ENCODE measurements at regions not wholly inside any gene's neighbourhood (a gene's known extent, or its start where the extent isn't known, plus 50 kb on each side); places are given as distances from the start of the nearest gene placed in this dataset.

GRCh38 chr3:6726811-6727210, 134.1 kb upstream of the GRM7 start:
- BruUV-seq (replicated peaks) = no TSS peak
- TF ChIP-seq CTCF (conservative IDR thresholded peaks at IDR 0.05; ENCODE audit: low read length) = no peak
- TF ChIP-seq EZH2phosphoT487 (IDR thresholded peaks at IDR 0.05; ENCODE audit: borderline replicate concordance, low read depth, low read length) = no peak
- POLR2A ChIA-PET = no interaction called here
- H4K20me1 ChIP-seq (ENCODE audit: insufficient read depth, low read length) = no peaks in the 10 kb centered on the region
- no peaks in the 10 kb centered on the region for H3K79me2 ChIP-seq (ENCODE audit: insufficient read depth, low read depth, low read length)
- H3K27ac ChIP-seq (ENCODE audit: low read depth, low read length, poor library complexity, severe bottlenecking) = no peak overlapping the region
- no peak overlapping the region for H2AFZ ChIP-seq (ENCODE audit: low read length)
- no peaks in the 10 kb centered on the region for H3K36me3 ChIP-seq (ENCODE audit: insufficient read depth, low read length)
- intact Hi-C loops (cut with micrococcal nuclease; ENCODE audit: unreplicated experiment) = no loop called here
- H3K4me2 ChIP-seq (ENCODE audit: low read length) = no peak overlapping the region
- no peak overlapping the region for H3K4me3 ChIP-seq (ENCODE audit: low read depth, low read length, poor library complexity, severe bottlenecking)
- no peaks in the 10 kb centered on the region for H3K9me2 ChIP-seq (ENCODE audit: insufficient read depth, low read length)
- H3K4me1 ChIP-seq (ENCODE audit: insufficient read depth, low read length, poor library complexity, severe bottlenecking) = no peaks in the 10 kb centered on the region
- peaks cover 9% of the 10 kb centered on the region; the same call in 1 of the 2 replicates for H3K9me3 ChIP-seq (ENCODE audit: low read length)
- CTCF ChIA-PET (ENCODE audit: unreplicated experiment) = no interaction called here
- DNase-seq (ENCODE audit: low spot score) = no peak

GRCh38 chr3:6732807-6733206, 128.1 kb upstream of the GRM7 start:
- H4K20me1 ChIP-seq (ENCODE audit: insufficient read depth, low read length) = no peaks in the 10 kb centered on the region
- DNase-seq (ENCODE audit: low spot score) = no peak
- BruUV-seq (replicated peaks) = no TSS peak
- intact Hi-C loops (cut with micrococcal nuclease; ENCODE audit: unreplicated experiment) = no loop called here
- TF ChIP-seq EZH2phosphoT487 (IDR thresholded peaks at IDR 0.05; ENCODE audit: borderline replicate concordance, low read depth, low read length) (no peak), CTCF (conservative IDR thresholded peaks at IDR 0.05; ENCODE audit: low read length) (no peak)
- peaks cover 5% of the 10 kb centered on the region for H3K4me1 ChIP-seq (ENCODE audit: insufficient read depth, low read length, poor library complexity, severe bottlenecking)
- no peak overlapping the region for H3K4me2 ChIP-seq (ENCODE audit: low read length)
- H3K79me2 ChIP-seq (ENCODE audit: insufficient read depth, low read depth, low read length) = no peaks in the 10 kb centered on the region
- no peaks in the 10 kb centered on the region for H3K9me3 ChIP-seq (ENCODE audit: low read length)
- H3K4me3 ChIP-seq (ENCODE audit: low read depth, low read length, poor library complexity, severe bottlenecking) = no peak overlapping the region
- ChIA-PET POLR2A (interaction anchor here (0.5 kb wide), 1 partner anchor 19 kb away, joined by 3 read pairs; no protein-coding TSS in a partner anchor), CTCF (ENCODE audit: unreplicated experiment) (no interaction called here)
- H3K36me3 ChIP-seq (ENCODE audit: insufficient read depth, low read length) = no peaks in the 10 kb centered on the region
- no peak overlapping the region for H2AFZ ChIP-seq (ENCODE audit: low read length)
- H3K9me2 ChIP-seq (ENCODE audit: insufficient read depth, low read length) = no peaks in the 10 kb centered on the region
- no peak overlapping the region for H3K27ac ChIP-seq (ENCODE audit: low read depth, low read length, poor library complexity, severe bottlenecking)

- H3K4me3 ChIP-seq (ENCODE audit: low read depth, low read length, poor library complexity, severe bottlenecking) = no peak overlapping the region
- H3K9me3 ChIP-seq (ENCODE audit: low read length) = no peaks in the 10 kb centered on the region
- TF ChIP-seq EZH2phosphoT487 (IDR thresholded peaks at IDR 0.05; ENCODE audit: borderline replicate concordance, low read depth, low read length) (no peak), CTCF (conservative IDR thresholded peaks at IDR 0.05; ENCODE audit: low read length) (no peak)
- BruUV-seq (replicated peaks) = no TSS peak
- H3K4me2 ChIP-seq (ENCODE audit: low read length) = no peak overlapping the region
- peak overlapping the region; percentile 7; the same call in 1 of the 2 replicates for H2AFZ ChIP-seq (ENCODE audit: low read length)
- H3K36me3 ChIP-seq (ENCODE audit: insufficient read depth, low read length) = no peaks in the 10 kb centered on the region
- no peaks in the 10 kb centered on the region for H3K79me2 ChIP-seq (ENCODE audit: insufficient read depth, low read depth, low read length)
- DNase-seq (ENCODE audit: low spot score) = no peak
- H3K27ac ChIP-seq (ENCODE audit: low read depth, low read length, poor library complexity, severe bottlenecking) = no peak overlapping the region
- H3K4me1 ChIP-seq (ENCODE audit: insufficient read depth, low read length, poor library complexity, severe bottlenecking) = peaks cover 12% of the 10 kb centered on the region
- H4K20me1 ChIP-seq (ENCODE audit: insufficient read depth, low read length) = no peaks in the 10 kb centered on the region
- CTCF ChIA-PET (ENCODE audit: unreplicated experiment) = no interaction called here
- no peaks in the 10 kb centered on the region for H3K9me2 ChIP-seq (ENCODE audit: insufficient read depth, low read length)
- POLR2A ChIA-PET = interaction anchor here (0.6 kb wide), 1 partner anchor 157 kb away, joined by 3 read pairs; no protein-coding TSS in a partner anchor
- intact Hi-C loops (cut with micrococcal nuclease; ENCODE audit: unreplicated experiment) = no loop called here
Measured at GRCh38 chr3:6733699-6734394, 127.1 kb upstream of the GRM7 start.

Data from OCI-LY7 (cell line).